IMR-90 (cell line): ENCODE measurements at regions not wholly inside any gene's neighbourhood (a gene's known extent, or its start where the extent isn't known, plus 50 kb on each side); places are given as distances from the start of the nearest gene placed in this dataset.

Source experiments
- ATAC-seq: fragments of 200-7000 bp; cut with Tn5 transposase; 2 replicates; pipeline ENCODE4 v1.9.1; 2020; ENCODE audit warnings: low read depth, mild to moderate bottlenecking, moderate library complexity
- BruUV-seq: library from RNA; stranded (reverse); fragments of 400-500 nt; replicated peaks from 2 replicates; lab custom pipeline; 2021; lab: Mats Ljungman, UMichigan
- CTCF ChIA-PET: fragments of 300-600 bp; formaldehyde crosslinking; extraction: SDS; loops from one replicate; lab custom pipeline; 2021; ENCODE audit warnings: antibody characterized with exemption; lab: Yijun Ruan, JAX
- POLR2A ChIA-PET: fragments of 300-600 bp; sonication (Branson Sonifier 250); formaldehyde crosslinking; loops from one replicate; lab custom pipeline; 2022; ENCODE audit warnings: antibody characterized with exemption; ENCODE audit not compliant: unreplicated experiment; lab: Charles Lee
- DNase-seq: peaks from one replicate; pipeline ENCODE4 v3.0.0; 2013
- H2AFZ ChIP-seq: replicated peaks from 2 replicates; pipeline ENCODE3; 2013; ENCODE audit warnings: low read length, mild to moderate bottlenecking; ENCODE audit not compliant: poor library complexity
- H2AK5ac ChIP-seq: 2 replicates; pipeline ENCODE4 v1.6.1; 2013; ENCODE audit warnings: low read depth, low read length, inconsistent platforms
- H2AK9ac ChIP-seq: replicated peaks from 2 replicates; pipeline ENCODE3; 2013; ENCODE audit warnings: mild to moderate bottlenecking, low read depth, low read length, moderate library complexity; ENCODE audit not compliant: poor library complexity
- H2BK120ac ChIP-seq: 2 replicates; pipeline ENCODE4 v1.6.1; 2013; ENCODE audit warnings: low read depth, low read length, inconsistent platforms
- H2BK15ac ChIP-seq: 3 replicates; pipeline ENCODE4 v1.6.1; 2013; ENCODE audit warnings: low read depth, low read length, inconsistent platforms
- H2BK20ac ChIP-seq: 2 replicates; pipeline ENCODE4 v1.6.1; 2013; ENCODE audit warnings: low read depth, mild to moderate bottlenecking, inconsistent platforms, low read length, moderate library complexity
- H2BK5ac ChIP-seq: 2 replicates; pipeline ENCODE4 v1.6.1; 2013; ENCODE audit warnings: mild to moderate bottlenecking, low read depth, low read length, inconsistent platforms; ENCODE audit not compliant: poor library complexity, severe bottlenecking
- H3K14ac ChIP-seq: replicated peaks from 2 replicates; pipeline ENCODE4 v1.6.1; 2013; ENCODE audit warnings: low read depth, low read length, inconsistent platforms
- H3K18ac ChIP-seq: 2 replicates; pipeline ENCODE4 v1.6.1; 2013; ENCODE audit warnings: low read depth, low read length, control low read depth
- H3K23ac ChIP-seq: 2 replicates; pipeline ENCODE4 v1.6.1; 2013; ENCODE audit warnings: low read depth, low read length, inconsistent platforms
- H3K27ac ChIP-seq: 2 replicates; pipeline ENCODE4 v1.5.1; 2013; ENCODE audit warnings: mild to moderate bottlenecking, control low read depth, low read length; ENCODE audit not compliant: insufficient read depth
- H3K27me3 ChIP-seq: 2 replicates; pipeline ENCODE4 v1.6.1; 2013; ENCODE audit warnings: low read length; ENCODE audit not compliant: control insufficient read depth, insufficient read depth
- H3K36me3 ChIP-seq: 2 replicates; pipeline ENCODE4 v1.6.1; 2013; ENCODE audit warnings: low read length, mixed read lengths; ENCODE audit not compliant: control insufficient read depth, insufficient read depth
- H3K4ac ChIP-seq: 2 replicates; pipeline ENCODE4 v1.6.1; 2013; ENCODE audit warnings: low read depth, low read length, inconsistent platforms
- H3K4me1 ChIP-seq: 2 replicates; pipeline ENCODE4 v1.6.1; 2013; ENCODE audit warnings: low read length, mixed read lengths; ENCODE audit not compliant: control insufficient read depth, insufficient read depth
- H3K4me2 ChIP-seq: 2 replicates; pipeline ENCODE4 v1.6.1; 2013; ENCODE audit warnings: low read depth, mild to moderate bottlenecking, control low read depth, low read length, moderate library complexity
- H3K4me3 ChIP-seq: 2 replicates; pipeline ENCODE4 v1.5.1; 2013; ENCODE audit warnings: low read depth, mild to moderate bottlenecking, control low read depth, low read length, moderate library complexity; ENCODE audit not compliant: insufficient read depth
- H3K56ac ChIP-seq: 2 replicates; pipeline ENCODE4 v1.6.1; 2013; ENCODE audit warnings: low read length, inconsistent platforms; ENCODE audit not compliant: insufficient read depth; ENCODE audit errors: extremely low read depth
- H3K79me1 ChIP-seq, 2 experiments: 2 replicates each; pipeline ENCODE4 v1.6.1; 2013; ENCODE audit warnings: low read length in 2 of 2, inconsistent platforms in 1 of 2, low read depth in 1 of 2
- H3K9ac ChIP-seq: 2 replicates; pipeline ENCODE4 v1.6.1; 2013; ENCODE audit warnings: low read depth, low read length, control low read depth
- H3K9me1 ChIP-seq: 2 replicates; pipeline ENCODE4 v1.6.1; 2013; ENCODE audit warnings: low read length, inconsistent platforms; ENCODE audit not compliant: insufficient read depth
- H3K9me3 ChIP-seq: 2 replicates; pipeline ENCODE4 v1.6.1; 2013; ENCODE audit warnings: low read length; ENCODE audit not compliant: control insufficient read depth, insufficient read depth
- H4K20me1 ChIP-seq: 2 replicates; pipeline ENCODE4 v1.6.1; 2013; ENCODE audit warnings: low read length, inconsistent platforms; ENCODE audit not compliant: insufficient read depth
- H4K5ac ChIP-seq: 2 replicates; pipeline ENCODE4 v1.6.1; 2013; ENCODE audit warnings: mild to moderate bottlenecking, low read depth, low read length, control low read depth
- H4K8ac ChIP-seq, 2 experiments: 2 replicates each; pipeline ENCODE4 v1.6.1; 2013; ENCODE audit warnings: low read depth in 2 of 2, low read length in 2 of 2, control low read depth in 1 of 2, inconsistent platforms in 1 of 2
- H4K91ac ChIP-seq: 2 replicates; pipeline ENCODE4 v1.6.1; 2013; ENCODE audit warnings: low read depth, low read length, inconsistent platforms; ENCODE audit not compliant: insufficient read depth
- BHLHE40 ChIP-seq: fragments of 150-350 bp; IDR thresholded peaks from 2 replicates; pipeline ENCODE4 v1.6.1; 2016; ENCODE audit warnings: mild to moderate bottlenecking, low read depth, low read length
- CHD1 ChIP-seq: IDR thresholded peaks from 2 replicates; pipeline ENCODE4 v1.6.1; 2012; ENCODE audit warnings: low read depth, low read length, improper control_type of control experiment
- MAFK ChIP-seq: IDR thresholded peaks from 2 replicates; pipeline ENCODE4 v1.6.1; 2012; ENCODE audit warnings: low read depth, low read length, improper control_type of control experiment
- MAZ ChIP-seq: IDR thresholded peaks from 2 replicates; pipeline ENCODE4 v1.6.1; 2012; ENCODE audit warnings: low read depth, mild to moderate bottlenecking, low read length, improper control_type of control experiment, moderate library complexity, borderline replicate concordance
- NFE2L2 ChIP-seq: fragments of 150-350 bp; IDR thresholded peaks from 2 replicates; pipeline ENCODE4 v1.6.1; 2016; ENCODE audit warnings: low read depth, mild to moderate bottlenecking, low read length
- RFX5 ChIP-seq: IDR thresholded peaks from 2 replicates; pipeline ENCODE4 v1.8.0; 2012; ENCODE audit warnings: low read depth, mild to moderate bottlenecking, low read length, moderate library complexity
- SMC3 ChIP-seq: fragments of 150-350 bp; IDR thresholded peaks from 2 replicates; pipeline ENCODE4 v1.6.1; 2016; ENCODE audit warnings: low read depth, mild to moderate bottlenecking, antibody characterized with exemption, low read length, moderate library complexity
- USF2 ChIP-seq: fragments of 150-350 bp; IDR thresholded peaks from 2 replicates; pipeline ENCODE4 v1.6.1; 2017; ENCODE audit warnings: mild to moderate bottlenecking, antibody characterized with exemption, low read length, low read depth
- WGBS, 2 experiments: methylation state at CpG; one replicate each; pipeline versions ENCODE4 v1.1.5 to v1.1.7; 2013; ENCODE audit warnings: missing lambda C conversion rate in 2 of 2; ENCODE audit not compliant: insufficient read length in 1 of 2; ENCODE audit errors: extremely low coverage in 2 of 2; 5-methylcytosine and 5-hydroxymethylcytosine counted together
- dilution Hi-C: fragments of 300-500 bp; cut with HindIII; formaldehyde crosslinking; loops from one replicate; pipeline ENCODE4 v1.14.3; 2018; ENCODE audit warnings: low sequenced_read_pairs; ENCODE audit not compliant: unreplicated experiment
- in situ Hi-C: fragments of 300-500 bp; cut with MboI; formaldehyde crosslinking; loops from 3 replicates; pipeline ENCODE4 v1.14.3; 2019; ENCODE audit warnings: low sequenced_read_pairs, inconsistent platforms, mixed read lengths
- intact Hi-C: fragments of 100-400 bp; cut with micrococcal nuclease; formaldehyde crosslinking; loops from 2 replicates; pipeline ENCODE4 v1.10.0; 2022

- CTCF ChIA-PET: no interaction called here
- no CpG with 5 or more reads among the region's 8 CpGs for WGBS, 2 experiments
Observed at GRCh38 chr2:38442643-38443541, 65.8 kb upstream of the ATL2 start.

More at GRCh38 chr2:38442643-38443541, 65.8 kb upstream of the ATL2 start:
- TF ChIP-seq SMC3: no peak
- TF ChIP-seq USF2: no peak
- no peak for TF ChIP-seq MAZ
- TF ChIP-seq NFE2L2: no peak
- TF ChIP-seq RFX5: no peak
- TF ChIP-seq CHD1: no peak
- TF ChIP-seq MAFK: no peak
- no peak for TF ChIP-seq BHLHE40
- no peak for DNase-seq
- no peak overlapping the region for H4K5ac ChIP-seq
- H2AFZ ChIP-seq: no peak overlapping the region
- H4K8ac ChIP-seq: no peak overlapping the region
- H3K4me3 ChIP-seq: no peak overlapping the region
- H3K4me2 ChIP-seq: no peak overlapping the region
- intact Hi-C loops: no loop called here
- no peak overlapping the region for H4K91ac ChIP-seq
- dilution Hi-C loops: no loop called here
- H2BK120ac ChIP-seq: no peak overlapping the region
- H3K79me1 ChIP-seq: no peaks in the 10 kb centered on the region
- H3K18ac ChIP-seq: no peak overlapping the region
- H2BK20ac ChIP-seq: no peak overlapping the region
- no peak for ATAC-seq
- H3K27me3 ChIP-seq: peaks cover 65% of the 10 kb centered on the region
- H3K4ac ChIP-seq: no peak overlapping the region
- no peak overlapping the region for H2BK5ac ChIP-seq
- H2BK15ac ChIP-seq: no peak overlapping the region
- H3K4me1 ChIP-seq: 0 out of 2 replicates have a peak, but pooled peaks cover 4% of the 10 kb centered on the region
- H3K23ac ChIP-seq: no peak overlapping the region
- POLR2A ChIA-PET: no interaction called here
- no peaks in the 10 kb centered on the region for H3K9me1 ChIP-seq
- no TSS peak for BruUV-seq
- H3K9ac ChIP-seq: no peak overlapping the region
- H3K36me3 ChIP-seq: no peaks in the 10 kb centered on the region
- H3K9me3 ChIP-seq: no peaks in the 10 kb centered on the region
- H3K27ac ChIP-seq: no peak overlapping the region
- no peak overlapping the region for H2AK9ac ChIP-seq
- no peaks in the 10 kb centered on the region for H4K20me1 ChIP-seq
- H3K56ac ChIP-seq: no peak overlapping the region
- no peak overlapping the region for H3K14ac ChIP-seq
- in situ Hi-C loops: no loop called here
- H2AK5ac ChIP-seq: no peak overlapping the region
